GM12873 (cell line): ENCODE measurements at regions not wholly inside any gene's neighbourhood (a gene's known extent, or its start where the extent isn't known, plus 50 kb on each side); places are given as distances from the start of the nearest gene placed in this dataset.

Experiments
- CTCF ChIP-seq: IDR thresholded peaks from 2 replicates; pipeline ENCODE4 v1.5.1; 2012; ENCODE audit warnings: low read depth, mild to moderate bottlenecking, moderate library complexity, low read length, control low read depth; ENCODE audit not compliant: insufficient read depth; ENCODE audit errors: missing control alignments

- TF ChIP-seq CTCF, result no peak
Measured at GRCh38 chr2:4909346-4910009, 782.7 kb upstream of the SOX11 start.

GRCh38 chr2:4914036-4914435 is 778.1 kb upstream of the SOX11 start:
- TF ChIP-seq CTCF, result no peak

- TF ChIP-seq CTCF, result no peak
Measured at GRCh38 chr2:4914551-4914950, 777.6 kb upstream of the SOX11 start.

GRCh38 chr2:4915357-4915756 is 776.8 kb upstream of the SOX11 start:
- TF ChIP-seq CTCF, result no peak

- TF ChIP-seq CTCF, result no peak
Measured at GRCh38 chr2:4916094-4916493, 776.1 kb upstream of the SOX11 start.

GRCh38 chr2:4930704-4931103 is 761.5 kb upstream of the SOX11 start:
- no peak for TF ChIP-seq CTCF

GRCh38 chr2:4931721-4932365 is 760.3 kb upstream of the SOX11 start:
- TF ChIP-seq CTCF, result no peak
